IMR-90 (cell line): ENCODE measurements at regions not wholly inside any gene's neighbourhood (a gene's known extent, or its start where the extent isn't known, plus 50 kb on each side); places are given as distances from the start of the nearest gene placed in this dataset.
A peak's percentile ranks its signal among the peaks of the same experiment; 100 is the strongest.

Experiments
- ATAC-seq: fragments of 200-7000 bp; cut with Tn5 transposase; 2 replicates; pipeline ENCODE4 v1.9.1; 2020; ENCODE audit warnings: low read depth, mild to moderate bottlenecking, moderate library complexity
- BruUV-seq: library from RNA; stranded (reverse); fragments of 400-500 nt; replicated peaks from 2 replicates; lab custom pipeline; 2021; lab: Mats Ljungman, UMichigan
- CTCF ChIA-PET: fragments of 300-600 bp; formaldehyde crosslinking; extraction: SDS; loops from one replicate; lab custom pipeline; 2021; ENCODE audit warnings: antibody characterized with exemption; lab: Yijun Ruan, JAX
- POLR2A ChIA-PET: fragments of 300-600 bp; sonication (Branson Sonifier 250); formaldehyde crosslinking; loops from one replicate; lab custom pipeline; 2022; ENCODE audit warnings: antibody characterized with exemption; ENCODE audit not compliant: unreplicated experiment; lab: Charles Lee
- DNase-seq: peaks from one replicate; pipeline ENCODE4 v3.0.0; 2013
- H2AFZ ChIP-seq: replicated peaks from 2 replicates; pipeline ENCODE3; 2013; ENCODE audit warnings: low read length, mild to moderate bottlenecking; ENCODE audit not compliant: poor library complexity
- H2AK5ac ChIP-seq: 2 replicates; pipeline ENCODE4 v1.6.1; 2013; ENCODE audit warnings: low read depth, low read length, inconsistent platforms
- H2AK9ac ChIP-seq: replicated peaks from 2 replicates; pipeline ENCODE3; 2013; ENCODE audit warnings: mild to moderate bottlenecking, low read depth, low read length, moderate library complexity; ENCODE audit not compliant: poor library complexity
- H2BK120ac ChIP-seq: 2 replicates; pipeline ENCODE4 v1.6.1; 2013; ENCODE audit warnings: low read depth, low read length, inconsistent platforms
- H2BK15ac ChIP-seq: 3 replicates; pipeline ENCODE4 v1.6.1; 2013; ENCODE audit warnings: low read depth, low read length, inconsistent platforms
- H2BK20ac ChIP-seq: 2 replicates; pipeline ENCODE4 v1.6.1; 2013; ENCODE audit warnings: low read depth, mild to moderate bottlenecking, inconsistent platforms, low read length, moderate library complexity
- H2BK5ac ChIP-seq: 2 replicates; pipeline ENCODE4 v1.6.1; 2013; ENCODE audit warnings: mild to moderate bottlenecking, low read depth, low read length, inconsistent platforms; ENCODE audit not compliant: poor library complexity, severe bottlenecking
- H3K14ac ChIP-seq: replicated peaks from 2 replicates; pipeline ENCODE4 v1.6.1; 2013; ENCODE audit warnings: low read depth, low read length, inconsistent platforms
- H3K18ac ChIP-seq: 2 replicates; pipeline ENCODE4 v1.6.1; 2013; ENCODE audit warnings: low read depth, low read length, control low read depth
- H3K23ac ChIP-seq: 2 replicates; pipeline ENCODE4 v1.6.1; 2013; ENCODE audit warnings: low read depth, low read length, inconsistent platforms
- H3K27ac ChIP-seq: 2 replicates; pipeline ENCODE4 v1.5.1; 2013; ENCODE audit warnings: mild to moderate bottlenecking, control low read depth, low read length; ENCODE audit not compliant: insufficient read depth
- H3K27me3 ChIP-seq: 2 replicates; pipeline ENCODE4 v1.6.1; 2013; ENCODE audit warnings: low read length; ENCODE audit not compliant: control insufficient read depth, insufficient read depth
- H3K36me3 ChIP-seq: 2 replicates; pipeline ENCODE4 v1.6.1; 2013; ENCODE audit warnings: low read length, mixed read lengths; ENCODE audit not compliant: control insufficient read depth, insufficient read depth
- H3K4ac ChIP-seq: 2 replicates; pipeline ENCODE4 v1.6.1; 2013; ENCODE audit warnings: low read depth, low read length, inconsistent platforms
- H3K4me1 ChIP-seq: 2 replicates; pipeline ENCODE4 v1.6.1; 2013; ENCODE audit warnings: low read length, mixed read lengths; ENCODE audit not compliant: control insufficient read depth, insufficient read depth
- H3K4me2 ChIP-seq: 2 replicates; pipeline ENCODE4 v1.6.1; 2013; ENCODE audit warnings: low read depth, mild to moderate bottlenecking, control low read depth, low read length, moderate library complexity
- H3K4me3 ChIP-seq: 2 replicates; pipeline ENCODE4 v1.5.1; 2013; ENCODE audit warnings: low read depth, mild to moderate bottlenecking, control low read depth, low read length, moderate library complexity; ENCODE audit not compliant: insufficient read depth
- H3K56ac ChIP-seq: 2 replicates; pipeline ENCODE4 v1.6.1; 2013; ENCODE audit warnings: low read length, inconsistent platforms; ENCODE audit not compliant: insufficient read depth; ENCODE audit errors: extremely low read depth
- H3K79me1 ChIP-seq, 2 experiments: 2 replicates each; pipeline ENCODE4 v1.6.1; 2013; ENCODE audit warnings: low read length in 2 of 2, inconsistent platforms in 1 of 2, low read depth in 1 of 2
- H3K9ac ChIP-seq: 2 replicates; pipeline ENCODE4 v1.6.1; 2013; ENCODE audit warnings: low read depth, low read length, control low read depth
- H3K9me1 ChIP-seq: 2 replicates; pipeline ENCODE4 v1.6.1; 2013; ENCODE audit warnings: low read length, inconsistent platforms; ENCODE audit not compliant: insufficient read depth
- H3K9me3 ChIP-seq: 2 replicates; pipeline ENCODE4 v1.6.1; 2013; ENCODE audit warnings: low read length; ENCODE audit not compliant: control insufficient read depth, insufficient read depth
- H4K20me1 ChIP-seq: 2 replicates; pipeline ENCODE4 v1.6.1; 2013; ENCODE audit warnings: low read length, inconsistent platforms; ENCODE audit not compliant: insufficient read depth
- H4K5ac ChIP-seq: 2 replicates; pipeline ENCODE4 v1.6.1; 2013; ENCODE audit warnings: mild to moderate bottlenecking, low read depth, low read length, control low read depth
- H4K8ac ChIP-seq, 2 experiments: 2 replicates each; pipeline ENCODE4 v1.6.1; 2013; ENCODE audit warnings: low read depth in 2 of 2, low read length in 2 of 2, control low read depth in 1 of 2, inconsistent platforms in 1 of 2
- H4K91ac ChIP-seq: 2 replicates; pipeline ENCODE4 v1.6.1; 2013; ENCODE audit warnings: low read depth, low read length, inconsistent platforms; ENCODE audit not compliant: insufficient read depth
- RCOR1 ChIP-seq: IDR thresholded peaks from 2 replicates; pipeline ENCODE4 v1.6.1; 2012; ENCODE audit warnings: mild to moderate bottlenecking, low read length, improper control_type of control experiment; ENCODE audit not compliant: insufficient replicate concordance
- dilution Hi-C: fragments of 300-500 bp; cut with HindIII; formaldehyde crosslinking; loops from one replicate; pipeline ENCODE4 v1.14.3; 2018; ENCODE audit warnings: low sequenced_read_pairs; ENCODE audit not compliant: unreplicated experiment
- in situ Hi-C: fragments of 300-500 bp; cut with MboI; formaldehyde crosslinking; loops from 3 replicates; pipeline ENCODE4 v1.14.3; 2019; ENCODE audit warnings: low sequenced_read_pairs, inconsistent platforms, mixed read lengths
- intact Hi-C: fragments of 100-400 bp; cut with micrococcal nuclease; formaldehyde crosslinking; loops from 2 replicates; pipeline ENCODE4 v1.10.0; 2022
- TF ChIP-seq, protein P1 (sequence below): conservative IDR thresholded peaks from 2 replicates; pipeline ENCODE4 v1.5.1; 2012; ENCODE audit warnings: mild to moderate bottlenecking, low read depth, low read length, improper control_type of control experiment

GRCh38 chr1:203425663-203425975 is 50.0 kb upstream of the PRELP start:
- Histone ChIP-seq H2BK120ac (peak overlapping the region; percentile 66; the same call in 1 of the 2 replicates), H3K4me2 (peak overlapping the region; percentile 32; the same call in 1 of the 2 replicates), H4K5ac (no peak overlapping the region; the same call in 1 of the 2 replicates), H2BK20ac (peak overlapping the region; percentile 76; the same call in 1 of the 2 replicates), H4K20me1 (peaks cover 7% of the 10 kb centered on the region), H3K56ac (no peak overlapping the region), H2BK5ac (no peak overlapping the region), H3K27me3 (peaks cover 51% of the 10 kb centered on the region), H2BK15ac (no peak overlapping the region), H2AK5ac (no peak overlapping the region), H3K23ac (0 out of 2 replicates have a peak overlapping the region, but pooled peaks have one; percentile 57), H3K9me1 (peaks cover 4% of the 10 kb centered on the region; the same call in 1 of the 2 replicates), H4K91ac (no peak overlapping the region), H2AFZ (no peak overlapping the region), H3K4me1 (peaks cover 11% of the 10 kb centered on the region; the same call in 1 of the 2 replicates), H3K4me3 (no peak overlapping the region), H3K18ac (0 out of 2 replicates have a peak overlapping the region, but pooled peaks have one; percentile 54), H3K9ac (no peak overlapping the region), H2AK9ac (no peak overlapping the region), H3K14ac (peak overlapping the region; percentile 66; the same call in 1 of the 2 replicates), H3K4ac (peak overlapping the region; percentile 51; the same call in 1 of the 2 replicates), H3K79me1 (no peaks in the 10 kb centered on the region), H3K36me3 (no peaks in the 10 kb centered on the region), H3K9me3 (no peaks in the 10 kb centered on the region), H4K8ac (no peak overlapping the region; a peak in 1 of 4 replicates), H3K27ac (peak overlapping the region; percentile 58; the same call in 1 of the 2 replicates)
- CTCF ChIA-PET: interaction anchor here (1.2 to 1.5 kb wide), 2 partner anchors 9 to 84 kb away, joined by 4 read pairs; no protein-coding TSS in a partner anchor
- intact Hi-C loops (no loop called here), dilution Hi-C loops (no loop called here), in situ Hi-C loops (no loop called here)
- peak; percentile 69 for ATAC-seq
- no peak for TF ChIP-seq RCOR1
- TF ChIP-seq, protein P1, sequence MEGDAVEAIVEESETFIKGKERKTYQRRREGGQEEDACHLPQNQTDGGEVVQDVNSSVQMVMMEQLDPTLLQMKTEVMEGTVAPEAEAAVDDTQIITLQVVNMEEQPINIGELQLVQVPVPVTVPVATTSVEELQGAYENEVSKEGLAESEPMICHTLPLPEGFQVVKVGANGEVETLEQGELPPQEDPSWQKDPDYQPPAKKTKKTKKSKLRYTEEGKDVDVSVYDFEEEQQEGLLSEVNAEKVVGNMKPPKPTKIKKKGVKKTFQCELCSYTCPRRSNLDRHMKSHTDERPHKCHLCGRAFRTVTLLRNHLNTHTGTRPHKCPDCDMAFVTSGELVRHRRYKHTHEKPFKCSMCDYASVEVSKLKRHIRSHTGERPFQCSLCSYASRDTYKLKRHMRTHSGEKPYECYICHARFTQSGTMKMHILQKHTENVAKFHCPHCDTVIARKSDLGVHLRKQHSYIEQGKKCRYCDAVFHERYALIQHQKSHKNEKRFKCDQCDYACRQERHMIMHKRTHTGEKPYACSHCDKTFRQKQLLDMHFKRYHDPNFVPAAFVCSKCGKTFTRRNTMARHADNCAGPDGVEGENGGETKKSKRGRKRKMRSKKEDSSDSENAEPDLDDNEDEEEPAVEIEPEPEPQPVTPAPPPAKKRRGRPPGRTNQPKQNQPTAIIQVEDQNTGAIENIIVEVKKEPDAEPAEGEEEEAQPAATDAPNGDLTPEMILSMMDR: no peak
- POLR2A ChIA-PET: no interaction called here
- no TSS peak for BruUV-seq
- peak; percentile 67 for DNase-seq
